UCSD-AML1 (cell line): ENCODE measurements at regions not wholly inside any gene's neighbourhood (a gene's known extent, or its start where the extent isn't known, plus 50 kb on each side); places are given as distances from the start of the nearest gene placed in this dataset.

Source experiments
- DNase-seq: peaks from one replicate; lab custom pipeline; 2025; ENCODE audit not compliant: unreplicated experiment; lab: John Stamatoyannopoulos, UW

DNA sequence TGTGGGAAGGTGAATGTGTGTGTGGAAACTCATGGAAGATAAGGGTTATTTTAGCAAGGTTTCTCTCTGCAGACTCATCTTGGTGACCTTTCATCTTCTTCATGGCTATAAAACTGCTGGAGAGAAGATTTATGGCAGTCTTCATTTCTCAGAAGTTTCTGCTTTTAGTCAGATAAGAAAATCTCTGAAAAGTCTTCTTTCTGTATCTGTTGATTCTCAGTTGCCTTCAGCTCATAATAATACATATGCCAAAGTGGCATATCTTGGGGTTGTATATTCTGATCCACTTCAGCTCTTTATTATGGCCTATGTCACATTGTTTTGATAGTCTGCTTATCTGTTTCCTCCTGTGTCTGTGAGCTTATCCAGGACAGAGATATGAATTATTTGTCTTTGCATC is 143.3 kb upstream of the TMTC4 start:
- no peak for DNase-seq

DNA sequence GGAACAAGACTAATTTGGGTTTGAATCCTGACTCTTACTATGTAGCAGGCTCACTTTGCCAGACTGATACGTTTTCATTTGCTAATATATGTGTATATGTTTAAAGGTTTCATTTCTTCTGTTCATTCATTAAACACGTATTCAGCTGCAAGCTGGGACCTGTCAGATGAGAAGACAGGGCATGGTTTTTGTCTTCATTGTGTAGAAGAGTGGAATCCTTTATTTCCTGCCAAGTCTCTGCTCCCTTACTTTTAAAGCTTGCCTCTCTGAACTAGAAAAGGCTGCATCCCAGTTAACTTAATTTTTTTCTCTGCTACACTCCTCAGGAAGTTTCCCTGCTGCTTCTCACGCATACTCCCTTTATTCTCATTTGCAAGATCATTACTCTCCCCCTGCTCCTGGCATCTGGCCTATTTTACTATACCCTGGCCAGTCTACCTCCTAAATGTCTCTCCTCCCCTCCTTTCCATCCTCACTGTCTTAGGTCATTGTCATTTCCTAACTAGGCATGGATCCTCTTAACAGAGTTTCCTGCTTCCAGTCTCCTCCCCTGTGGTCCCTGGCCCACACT is 141.0 kb upstream of the TMTC4 start:
- no peak for DNase-seq

GRCh38 chr13:100812982-100813584 is 138.5 kb upstream of the TMTC4 start:
- DNase-seq, result no peak

GRCh38 chr13:100811928-100812327 is 137.3 kb upstream of the TMTC4 start:
- no peak for DNase-seq

DNA sequence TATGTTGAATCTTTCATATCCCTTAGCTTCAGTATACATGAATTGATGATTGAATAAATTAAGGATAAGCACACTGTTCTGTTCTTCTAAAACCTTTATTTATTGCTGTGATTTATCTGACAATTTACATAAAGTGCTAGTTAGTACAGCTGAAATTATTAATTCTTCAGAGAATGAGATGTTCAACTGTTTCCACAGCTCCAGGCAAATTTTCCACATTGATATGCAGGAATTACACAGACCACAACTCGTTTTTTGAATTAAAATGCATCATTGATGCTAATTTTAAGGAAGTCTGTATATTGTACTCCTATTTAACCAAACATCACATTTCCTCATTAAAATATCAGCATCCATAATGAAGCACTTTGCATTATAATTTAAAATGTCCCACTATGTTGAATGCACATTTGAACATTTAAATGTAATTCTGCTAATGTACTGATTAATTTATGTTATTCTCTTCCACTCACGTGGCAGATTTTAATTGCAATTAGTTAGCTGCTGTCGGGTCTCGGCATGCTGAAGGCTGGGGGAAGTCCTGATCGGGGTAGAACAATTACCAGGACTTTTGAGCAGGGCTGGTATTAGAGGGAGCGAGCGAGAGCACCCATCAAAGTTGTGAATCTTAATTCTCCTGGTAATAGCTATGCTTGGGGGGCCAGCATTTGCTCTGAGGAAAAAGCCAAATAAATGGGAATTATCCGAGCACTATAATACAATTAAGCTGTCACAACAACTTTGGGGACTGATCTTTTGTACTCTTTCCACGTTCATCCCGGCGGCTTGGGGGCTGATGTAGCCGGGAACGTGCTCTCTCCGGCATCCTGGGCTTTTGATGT is 136.7 kb upstream of the TMTC4 start:
- DNase-seq, result no peak

DNA sequence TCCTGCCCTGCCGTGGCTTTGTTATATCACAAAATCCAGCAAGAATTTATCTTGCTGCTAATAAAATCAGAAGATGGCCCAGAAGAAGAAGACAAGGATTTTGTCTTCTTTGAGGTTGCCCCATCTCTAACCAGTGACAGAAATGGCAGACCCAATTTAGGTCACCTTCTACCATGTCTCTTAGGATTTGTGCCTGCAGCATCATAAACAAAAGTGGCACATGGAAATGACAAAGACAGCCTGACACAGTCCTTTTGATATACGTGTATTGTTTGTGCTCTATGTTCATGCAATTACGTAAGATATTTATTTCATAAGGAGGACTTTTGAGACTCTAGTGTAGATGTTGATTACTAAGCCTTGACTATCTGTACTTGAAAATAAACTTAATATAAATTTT is 135.9 kb upstream of the TMTC4 start:
- no peak for DNase-seq

GRCh38 chr13:100809856-100810255 is 135.3 kb upstream of the TMTC4 start:
- no peak for DNase-seq

DNA sequence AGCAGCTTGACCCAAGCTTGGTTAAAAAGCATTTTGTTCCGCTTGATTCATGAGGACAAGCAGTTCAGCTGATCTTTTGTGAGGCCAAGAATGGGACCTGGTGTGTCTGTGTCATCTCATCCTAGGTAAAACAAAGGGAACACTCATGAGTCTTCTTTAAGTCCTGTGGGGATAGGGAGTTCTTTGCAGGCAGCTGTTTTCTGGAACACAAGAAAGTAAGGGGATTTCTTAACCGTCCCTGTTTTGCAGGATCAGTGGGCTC is 134.5 kb upstream of the TMTC4 start:
- no peak for DNase-seq

GRCh38 chr13:100808330-100809128 is 133.9 kb upstream of the TMTC4 start:
- no peak for DNase-seq

- DNase-seq, result no peak
These were observed 128.5 kb upstream of the TMTC4 start for GRCh38 chr13:100803091-100803490.

- no peak for DNase-seq
These were observed 125.8 kb upstream of the TMTC4 start for GRCh38 chr13:100800283-100800875.

DNA sequence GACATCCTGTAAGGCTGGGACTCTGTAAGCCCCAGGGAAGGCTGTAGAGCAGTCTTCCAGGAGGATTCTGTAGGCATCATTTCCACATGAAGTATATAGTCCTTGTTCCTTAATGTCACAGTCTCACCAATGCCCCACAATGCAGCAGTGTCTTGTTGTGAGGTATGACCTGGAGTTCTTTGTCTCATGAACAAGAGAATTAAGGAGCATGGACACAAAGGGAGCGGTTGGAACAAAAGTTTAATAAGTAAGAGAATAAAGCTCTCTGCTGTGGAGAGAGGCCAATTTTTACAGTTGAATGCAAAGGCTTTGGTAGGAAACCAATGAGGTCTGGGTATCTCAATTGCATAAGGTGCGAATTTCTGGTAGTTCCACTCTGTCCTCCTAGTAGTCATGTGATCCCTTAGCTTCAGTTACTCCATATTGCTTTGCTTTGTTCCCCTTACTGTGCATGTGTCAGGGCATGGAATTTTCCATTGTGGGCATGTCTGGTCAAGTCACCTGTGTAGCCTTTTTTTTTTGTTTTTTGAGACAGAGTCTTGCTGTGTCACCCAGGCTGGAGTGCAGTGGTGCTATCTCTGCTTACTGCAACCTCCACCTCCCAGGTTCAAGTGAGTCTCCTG is 124.3 kb upstream of the TMTC4 start:
- DNase-seq, result no peak

DNA sequence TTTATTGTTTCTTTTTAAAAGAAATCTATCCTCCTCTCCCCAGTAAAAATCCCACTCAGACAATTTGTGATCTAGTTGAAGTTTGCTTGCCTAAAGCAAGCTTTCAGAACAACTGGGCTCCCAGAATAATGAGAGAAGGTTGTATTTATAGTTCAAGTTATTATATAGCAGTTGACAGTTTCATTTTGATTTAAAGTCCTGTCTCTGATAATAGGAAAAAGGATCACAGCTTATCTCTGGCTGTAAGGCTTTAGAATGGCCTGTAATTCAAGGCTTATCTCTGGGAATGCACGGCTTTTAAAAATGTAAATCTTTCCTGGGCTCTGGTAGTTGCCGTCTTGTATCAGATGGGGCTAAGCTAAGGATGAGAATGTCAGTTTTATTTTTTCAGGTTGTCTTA is 123.3 kb upstream of the TMTC4 start:
- no peak for DNase-seq

DNA sequence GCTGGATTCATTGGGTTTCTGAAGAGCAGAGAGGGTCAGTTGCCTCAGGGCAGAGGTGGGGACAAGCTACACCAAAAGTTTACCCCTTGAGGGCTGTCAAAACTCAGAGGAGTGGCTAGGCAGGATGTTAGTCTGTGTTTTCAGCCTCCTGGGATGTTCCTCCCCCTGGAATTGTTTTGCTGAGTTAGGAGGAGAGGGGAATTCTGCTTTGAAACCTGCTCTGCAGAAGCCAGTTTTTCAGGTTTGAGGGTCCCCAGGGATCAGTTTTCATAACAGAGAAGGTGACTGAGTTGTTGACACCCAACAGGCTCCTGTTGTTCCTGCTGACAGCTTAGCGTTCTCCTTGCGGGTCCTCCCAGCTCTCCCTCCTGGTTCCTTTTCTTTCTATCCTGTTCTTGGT is 121.9 kb upstream of the TMTC4 start:
- DNase-seq, result no peak

- DNase-seq, result no peak
These were observed 120.0 kb upstream of the TMTC4 start for GRCh38 chr13:100794575-100794974.

DNA sequence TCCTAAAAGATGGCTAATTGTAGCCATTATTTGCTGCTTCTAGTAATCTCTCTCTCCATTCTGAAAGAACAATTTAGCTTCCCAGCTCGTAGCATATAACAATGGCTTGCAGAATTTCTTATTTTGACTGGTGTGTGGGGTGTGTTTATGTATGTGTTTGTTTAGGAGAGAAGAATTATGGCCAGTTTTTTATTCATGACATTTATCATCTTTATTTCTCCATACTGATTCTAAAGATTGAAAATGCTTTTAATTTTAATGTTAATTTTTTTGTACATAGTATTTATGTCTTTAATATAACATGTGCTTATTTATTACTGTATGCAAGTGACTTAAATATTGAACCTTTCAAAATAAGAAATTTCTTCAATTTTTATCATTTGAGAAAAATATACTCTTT is 115.8 kb upstream of the TMTC4 start:
- no peak for DNase-seq

- DNase-seq, result no peak
These were observed 115.4 kb upstream of the TMTC4 start for GRCh38 chr13:100789968-100790367.

GRCh38 chr13:100789481-100789880 is 114.9 kb upstream of the TMTC4 start:
- no peak for DNase-seq

GRCh38 chr13:100789025-100789424 is 114.4 kb upstream of the TMTC4 start:
- DNase-seq, result no peak

DNA sequence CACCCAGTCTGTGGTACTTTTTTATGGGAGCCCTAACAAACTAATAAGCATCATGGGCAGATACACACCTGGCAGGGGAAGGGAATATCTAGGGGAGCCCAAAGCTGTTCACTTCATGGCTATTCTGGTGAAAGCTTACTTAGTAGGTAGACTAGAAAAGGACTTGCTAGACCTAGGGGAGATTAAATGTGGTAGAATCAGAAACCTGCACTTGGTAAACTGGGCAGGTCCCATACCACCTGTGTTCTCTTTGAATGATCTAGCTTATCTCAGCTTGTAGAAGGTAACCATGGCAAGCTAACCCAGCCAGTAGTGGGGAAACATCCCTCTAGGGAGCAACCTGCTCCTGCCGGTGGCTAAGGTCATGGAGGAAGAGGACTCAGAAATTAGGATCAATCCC is 113.9 kb upstream of the TMTC4 start:
- no peak for DNase-seq

- no peak for DNase-seq
These were observed 113.3 kb upstream of the TMTC4 start for GRCh38 chr13:100787899-100788298.
